ENCODE measurements at regions not wholly inside any gene's neighbourhood (a gene's known extent, or its start where the extent isn't known, plus 50 kb on each side); places are given as distances from the start of the nearest gene placed in this dataset.
"Not testable (repeated sequence)": the region's sequence is repeated elsewhere in the genome, so short reads cannot be mapped to it uniquely, and the experiment has no call there.

DNA sequence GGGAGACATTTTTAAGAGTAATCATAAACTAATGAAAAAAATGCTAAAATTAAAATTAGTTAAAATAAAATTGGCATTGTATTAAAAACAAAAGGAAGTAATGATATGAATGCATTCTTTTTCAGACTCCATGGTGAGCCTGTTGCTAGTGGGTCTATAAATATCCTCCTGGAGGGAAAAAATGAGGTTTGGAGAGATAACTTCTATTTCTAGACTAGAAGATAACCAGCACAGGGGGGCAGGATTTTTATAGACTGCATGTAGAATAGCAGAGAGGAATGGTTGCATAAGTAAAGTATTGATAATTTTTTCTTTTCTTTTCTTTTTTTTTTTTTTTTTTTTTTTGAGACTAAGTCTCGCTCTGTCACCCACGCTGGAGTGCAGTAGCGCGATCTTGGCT is 835.8 kb upstream of the VRK2 start:
- H3K36me3 ChIP-seq = no peaks in the 10 kb centered on the region
- TF ChIP-seq, protein P1, sequence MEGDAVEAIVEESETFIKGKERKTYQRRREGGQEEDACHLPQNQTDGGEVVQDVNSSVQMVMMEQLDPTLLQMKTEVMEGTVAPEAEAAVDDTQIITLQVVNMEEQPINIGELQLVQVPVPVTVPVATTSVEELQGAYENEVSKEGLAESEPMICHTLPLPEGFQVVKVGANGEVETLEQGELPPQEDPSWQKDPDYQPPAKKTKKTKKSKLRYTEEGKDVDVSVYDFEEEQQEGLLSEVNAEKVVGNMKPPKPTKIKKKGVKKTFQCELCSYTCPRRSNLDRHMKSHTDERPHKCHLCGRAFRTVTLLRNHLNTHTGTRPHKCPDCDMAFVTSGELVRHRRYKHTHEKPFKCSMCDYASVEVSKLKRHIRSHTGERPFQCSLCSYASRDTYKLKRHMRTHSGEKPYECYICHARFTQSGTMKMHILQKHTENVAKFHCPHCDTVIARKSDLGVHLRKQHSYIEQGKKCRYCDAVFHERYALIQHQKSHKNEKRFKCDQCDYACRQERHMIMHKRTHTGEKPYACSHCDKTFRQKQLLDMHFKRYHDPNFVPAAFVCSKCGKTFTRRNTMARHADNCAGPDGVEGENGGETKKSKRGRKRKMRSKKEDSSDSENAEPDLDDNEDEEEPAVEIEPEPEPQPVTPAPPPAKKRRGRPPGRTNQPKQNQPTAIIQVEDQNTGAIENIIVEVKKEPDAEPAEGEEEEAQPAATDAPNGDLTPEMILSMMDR (IDR thresholded peaks at IDR 0.05) = no peak
- no peaks in the 10 kb centered on the region for H3K4me1 ChIP-seq
- no peak for DNase-seq
- no peaks in the 10 kb centered on the region for H3K27me3 ChIP-seq
- H3K9me3 ChIP-seq = no peaks in the 10 kb centered on the region
- no peak overlapping the region for H3K4me3 ChIP-seq
- intact Hi-C loops (cut with DNase I) = no loop called here
- no peak overlapping the region for H3K27ac ChIP-seq
- no peak for ATAC-seq

DNA sequence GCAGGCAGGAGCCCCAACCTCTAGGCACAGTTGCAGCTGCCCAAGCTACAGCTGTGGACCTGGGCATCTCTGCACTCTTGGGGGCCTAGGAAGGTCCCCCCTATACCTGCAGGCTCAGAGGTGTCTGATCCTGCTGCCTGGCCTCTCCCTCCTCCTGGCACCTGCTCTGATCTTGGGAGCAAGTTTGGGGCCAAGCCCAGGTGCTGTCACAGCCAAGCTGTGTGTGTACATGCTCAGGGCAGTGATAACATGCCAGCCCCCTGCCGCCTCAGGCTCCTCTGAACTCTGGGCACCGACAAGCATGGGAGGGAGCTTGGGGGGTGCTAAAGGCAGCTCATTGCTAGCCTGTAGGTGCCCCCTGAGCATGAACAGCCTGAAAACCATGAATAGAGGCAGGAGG is 829.6 kb upstream of the VRK2 start:
- Histone ChIP-seq H3K4me1 (no peaks in the 10 kb centered on the region), H3K27ac (no peak overlapping the region), H3K4me3 (no peak overlapping the region), H3K9me3 (peaks cover 7% of the 10 kb centered on the region), H3K36me3 (no peaks in the 10 kb centered on the region), H3K27me3 (no peaks in the 10 kb centered on the region)
- TF ChIP-seq, protein P1 (IDR thresholded peaks at IDR 0.05) = no peak
- peak; percentile 19 for ATAC-seq
- DNase-seq = no peak
- intact Hi-C loops (cut with DNase I) = no loop called here

DNA sequence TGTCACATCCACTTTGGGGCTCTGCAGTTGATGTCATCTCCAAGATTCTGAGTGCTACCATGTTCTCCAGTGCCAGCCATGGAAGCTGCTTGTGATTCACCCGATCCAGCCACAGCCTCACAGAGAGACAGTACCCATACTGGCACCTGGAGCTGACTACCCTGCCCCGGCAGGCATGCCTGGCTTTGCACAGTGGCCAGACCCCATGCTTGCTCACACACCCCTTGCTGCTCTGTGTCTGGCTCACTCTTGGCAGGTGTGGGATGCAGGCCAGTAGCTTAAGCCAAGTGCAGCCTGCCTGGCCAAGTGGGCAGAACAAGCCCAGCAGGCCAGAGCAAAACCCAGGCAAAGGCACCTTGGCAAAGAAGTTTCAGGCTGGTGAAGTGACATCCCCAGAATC is 828.4 kb upstream of the VRK2 start:
- Histone ChIP-seq H3K27me3 (no peaks in the 10 kb centered on the region), H3K27ac (no peak overlapping the region), H3K36me3 (no peaks in the 10 kb centered on the region), H3K4me3 (no peak overlapping the region), H3K9me3 (peaks cover 7% of the 10 kb centered on the region), H3K4me1 (no peaks in the 10 kb centered on the region)
- DNase-seq = no peak
- ATAC-seq = no peak
- intact Hi-C loops (cut with DNase I) = no loop called here
- TF ChIP-seq, protein P1 (IDR thresholded peaks at IDR 0.05) = no peak

DNA sequence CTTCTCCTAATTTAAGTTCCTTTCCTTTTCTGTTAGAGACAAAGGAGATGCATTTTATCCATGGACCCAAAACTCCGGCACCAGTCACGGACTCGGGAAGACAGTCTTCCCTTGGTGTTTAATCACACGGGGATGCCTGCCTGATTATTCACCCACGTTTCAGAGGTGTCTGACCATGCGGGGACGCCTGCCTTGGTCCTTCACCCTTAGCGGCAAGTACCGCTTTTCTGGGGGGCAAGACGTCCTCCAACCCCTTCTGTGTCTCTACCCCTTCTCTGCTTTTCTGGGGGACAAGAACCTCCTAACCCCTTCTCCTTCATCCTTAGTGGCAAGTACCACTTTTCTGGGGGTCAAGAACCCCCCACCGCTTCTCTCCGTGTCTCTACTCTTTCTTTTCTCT is 816.9 kb upstream of the VRK2 start:
- H3K9me3 ChIP-seq; intact Hi-C loops (cut with DNase I); ATAC-seq: not testable (repeated sequence)

DNA sequence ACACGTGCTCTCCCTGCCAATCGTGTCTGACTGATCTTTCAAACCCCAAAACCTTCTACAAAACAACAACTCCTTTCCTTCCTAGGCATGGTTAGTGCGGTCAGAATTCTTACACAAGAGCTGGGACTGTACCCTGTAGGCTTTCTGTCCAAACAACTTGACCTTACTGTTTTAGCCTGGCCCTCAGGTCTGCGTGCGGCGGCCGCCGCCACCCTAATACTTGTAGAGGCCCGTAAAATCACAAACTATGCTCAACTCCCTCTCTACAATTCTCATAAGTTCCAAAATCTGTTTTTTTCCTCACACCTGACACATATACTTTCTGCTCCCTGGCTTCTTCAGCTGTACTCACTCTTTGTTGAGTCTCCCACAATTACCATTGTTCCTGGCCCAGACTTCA is 814.3 kb upstream of the VRK2 start:
- H3K9me3 ChIP-seq; intact Hi-C loops (cut with DNase I); H3K36me3 ChIP-seq; DNase-seq; ATAC-seq; H3K27ac ChIP-seq; H3K27me3 ChIP-seq; H3K4me1 ChIP-seq; H3K4me3 ChIP-seq: not testable (repeated sequence)

More for the DNA sequence above, 816.9 kb upstream of the VRK2 start:
- H3K4me3 ChIP-seq, H3K36me3 ChIP-seq, H3K27ac ChIP-seq, H3K27me3 ChIP-seq, H3K4me1 ChIP-seq, DNase-seq: not testable (repeated sequence)

DNA sequence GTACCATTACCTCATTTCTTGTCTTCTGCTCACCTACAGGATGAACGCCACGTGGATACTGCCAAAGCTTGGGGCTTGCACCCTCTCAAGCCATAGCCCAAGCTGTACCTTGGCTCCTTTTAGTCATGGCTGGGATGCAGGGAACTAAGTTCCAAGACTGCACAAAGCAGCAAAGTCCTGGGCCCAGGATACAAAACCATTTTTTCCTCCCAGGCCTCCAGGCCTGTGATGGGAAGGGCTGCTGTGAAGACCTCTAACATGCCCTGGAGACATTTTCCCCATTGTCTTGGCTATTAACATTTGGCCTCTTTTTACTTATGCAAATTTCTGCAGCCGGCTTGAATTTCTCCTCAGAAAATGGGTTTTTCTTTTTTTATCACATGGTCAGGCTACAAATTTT is 795.1 kb upstream of the VRK2 start:
- DNase-seq; ATAC-seq; H3K4me1 ChIP-seq; intact Hi-C loops (cut with DNase I); H3K27ac ChIP-seq; H3K27me3 ChIP-seq; H3K36me3 ChIP-seq; H3K4me3 ChIP-seq; H3K9me3 ChIP-seq: not testable (repeated sequence)

DNA sequence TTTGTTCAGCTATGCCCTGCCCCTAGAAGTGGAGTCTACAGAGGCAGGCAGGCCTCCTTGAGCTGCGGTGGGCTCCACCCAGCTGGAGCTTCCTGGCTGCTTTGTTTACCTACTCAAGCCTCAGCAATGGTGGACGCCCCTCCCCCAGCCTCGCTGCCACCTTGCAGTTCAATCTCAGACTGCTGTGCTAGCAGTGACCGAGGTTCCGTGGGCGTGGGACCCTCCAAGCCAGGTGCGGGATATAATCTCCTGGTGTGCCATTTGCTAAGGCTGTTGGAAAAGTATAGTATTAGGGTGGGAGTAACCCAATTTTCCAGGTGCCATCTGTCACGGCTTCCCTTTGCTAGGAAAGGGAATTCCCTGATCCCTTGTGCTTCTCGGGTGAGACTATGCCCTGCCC is 770.2 kb upstream of the VRK2 start:
- H3K4me1 ChIP-seq; H3K36me3 ChIP-seq; H3K27ac ChIP-seq; H3K27me3 ChIP-seq; H3K9me3 ChIP-seq; DNase-seq; intact Hi-C loops (cut with DNase I); ATAC-seq; H3K4me3 ChIP-seq: not testable (repeated sequence)

DNA sequence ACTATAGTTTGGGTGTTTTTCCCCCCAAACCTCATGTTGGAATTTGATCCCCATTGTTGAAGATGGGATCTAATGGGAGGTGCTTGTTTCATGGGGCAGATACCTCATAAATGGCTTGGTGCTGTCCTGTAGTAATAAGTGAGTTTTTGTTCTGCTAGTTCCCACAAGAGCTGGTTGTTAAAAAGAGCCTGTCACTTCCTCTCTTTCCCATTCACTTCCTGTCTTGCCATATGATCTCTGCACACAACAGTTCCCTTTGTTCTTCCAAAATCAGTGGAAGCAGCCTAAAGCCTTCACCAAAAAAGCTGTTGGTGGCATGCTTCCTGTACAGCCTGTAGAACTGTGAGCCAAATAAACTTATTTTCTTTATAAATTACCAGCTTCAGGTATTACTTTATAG is 768.2 kb upstream of the VRK2 start:
- Histone ChIP-seq H3K36me3 (no peaks in the 10 kb centered on the region), H3K9me3 (no peaks in the 10 kb centered on the region), H3K27me3 (no peaks in the 10 kb centered on the region), H3K4me3 (no peak overlapping the region), H3K4me1 (no peaks in the 10 kb centered on the region), H3K27ac (no peak overlapping the region)
- DNase-seq (no peak), ATAC-seq (no peak)
- intact Hi-C loops (cut with DNase I) = no loop called here
- TF ChIP-seq, protein P1 (IDR thresholded peaks at IDR 0.05) = no peak
